GM18519 (cell line): ENCODE measurements at regions not wholly inside any gene's neighbourhood (a gene's known extent, or its start where the extent isn't known, plus 50 kb on each side); places are given as distances from the start of the nearest gene placed in this dataset.

Experiments used
- ATAC-seq: cut with Tn5 transposase; IDR thresholded peaks from one replicate; pipeline ENCODE4 v1.9.1; 2021; ENCODE audit warnings: mild to moderate bottlenecking, moderate library complexity; ENCODE audit not compliant: unreplicated experiment, low FRiP score

- no peak for ATAC-seq
These were observed 677.8 kb downstream of the TSN start for GRCh38 chr2:122433123-122433754.

- no peak for ATAC-seq
These were observed 689.6 kb downstream of the TSN start for GRCh38 chr2:122445003-122445402.

- ATAC-seq: no peak
These were observed 691.3 kb downstream of the TSN start for GRCh38 chr2:122446761-122447160.

DNA sequence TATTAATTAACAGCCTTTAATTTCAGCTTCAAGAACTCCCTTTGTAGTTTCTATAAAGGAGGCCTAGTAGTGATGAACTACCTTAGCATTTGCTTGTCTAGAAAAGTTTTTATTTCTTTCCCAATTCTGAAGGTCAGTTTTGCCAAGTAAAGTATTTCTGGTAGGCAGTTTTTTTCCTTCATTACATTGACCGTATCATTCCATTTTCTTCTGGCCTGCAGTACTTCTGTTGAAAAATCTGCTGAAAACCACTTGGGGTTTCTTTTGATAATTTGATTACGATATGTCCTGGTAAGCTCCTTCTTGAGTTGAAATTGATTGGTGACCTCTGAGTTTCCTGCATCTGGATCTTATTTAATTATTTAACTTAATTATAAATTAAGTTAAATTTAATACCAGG, 691.8 kb downstream of the TSN start:
- no peak for ATAC-seq

DNA sequence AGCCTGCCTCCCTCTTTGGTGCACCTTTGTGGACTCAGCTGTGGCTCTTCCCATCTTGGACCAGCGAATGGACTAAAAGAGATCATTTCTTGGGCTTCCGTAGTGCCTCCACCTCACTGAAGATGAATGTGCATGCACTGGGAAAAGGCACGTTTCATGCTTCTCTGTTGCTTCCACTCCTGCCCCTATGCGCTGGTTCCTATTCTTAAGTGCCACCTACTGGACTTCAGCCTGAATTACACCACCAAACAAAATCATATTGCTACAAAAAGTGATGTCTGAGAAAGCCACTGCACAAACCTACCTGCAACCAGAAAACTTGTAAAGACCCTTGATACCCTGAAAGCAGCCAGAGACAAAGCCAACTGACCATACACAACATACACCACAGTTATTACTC, 695.6 kb downstream of the TSN start:
- ATAC-seq: no peak

- no peak for ATAC-seq
These were observed 696.2 kb downstream of the TSN start for GRCh38 chr2:122451697-122452096.

DNA sequence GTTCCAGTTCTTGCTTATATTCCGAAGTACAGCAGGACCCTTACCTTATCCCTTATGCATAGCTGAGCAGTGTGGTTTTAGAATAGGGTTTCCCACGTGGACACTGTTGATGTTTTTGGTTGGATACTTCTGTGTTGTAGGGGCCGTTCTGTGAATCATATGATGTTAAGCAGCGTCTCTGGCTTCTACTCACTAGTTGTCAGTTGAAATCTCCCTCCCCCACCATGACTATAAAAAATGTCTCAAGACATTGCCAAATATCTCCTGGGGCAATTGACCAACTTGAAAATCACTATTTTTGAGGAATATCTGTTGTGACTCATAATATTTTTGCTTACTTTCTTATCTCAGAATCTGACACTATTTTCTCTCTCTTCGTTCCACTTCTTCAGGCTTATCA, 713.7 kb downstream of the TSN start:
- ATAC-seq: no peak

GRCh38 chr2:122471753-122472152, 716.3 kb downstream of the TSN start:
- no peak for ATAC-seq

GRCh38 chr2:122478117-122478516, 722.7 kb downstream of the TSN start:
- ATAC-seq: no peak

- ATAC-seq: no peak
These were observed 723.3 kb downstream of the TSN start for GRCh38 chr2:122478771-122479170.

DNA sequence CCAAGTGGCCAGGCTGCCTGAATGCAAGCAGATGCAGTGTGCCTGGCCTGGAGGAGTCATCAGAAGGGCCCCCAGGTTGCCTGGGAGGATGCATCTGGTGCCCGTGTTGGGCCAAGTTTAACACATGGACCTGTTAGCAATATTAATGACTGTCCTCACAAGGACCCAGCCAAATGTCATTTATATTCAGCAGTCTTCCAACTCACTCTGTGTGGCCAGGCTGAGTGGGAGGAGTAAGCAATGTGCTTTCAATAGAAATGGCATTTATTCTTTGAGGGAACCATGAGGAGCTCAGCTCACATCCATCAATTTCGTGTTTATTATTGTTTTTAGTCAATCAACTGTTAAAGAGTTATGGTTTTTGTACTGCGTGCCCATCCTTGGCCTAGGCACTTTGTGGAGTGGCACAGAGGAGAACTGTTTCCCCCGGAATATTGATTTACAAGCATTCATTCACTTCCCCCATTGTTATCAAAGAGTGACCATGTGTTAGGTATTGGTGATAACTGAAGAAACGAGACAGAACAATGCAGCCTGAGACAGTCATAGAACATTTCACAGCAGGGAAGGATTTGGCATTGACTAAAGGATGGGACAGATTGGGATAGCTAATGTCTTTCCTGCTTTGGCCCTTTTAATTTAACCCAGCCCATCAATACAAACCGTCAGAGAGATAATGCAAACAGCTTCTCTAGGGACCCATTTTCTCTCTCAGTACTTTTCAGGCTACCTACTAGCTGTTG, 725.2 kb downstream of the TSN start:
- no peak for ATAC-seq

- ATAC-seq: no peak
These were observed 725.8 kb downstream of the TSN start for GRCh38 chr2:122481244-122481622.

DNA sequence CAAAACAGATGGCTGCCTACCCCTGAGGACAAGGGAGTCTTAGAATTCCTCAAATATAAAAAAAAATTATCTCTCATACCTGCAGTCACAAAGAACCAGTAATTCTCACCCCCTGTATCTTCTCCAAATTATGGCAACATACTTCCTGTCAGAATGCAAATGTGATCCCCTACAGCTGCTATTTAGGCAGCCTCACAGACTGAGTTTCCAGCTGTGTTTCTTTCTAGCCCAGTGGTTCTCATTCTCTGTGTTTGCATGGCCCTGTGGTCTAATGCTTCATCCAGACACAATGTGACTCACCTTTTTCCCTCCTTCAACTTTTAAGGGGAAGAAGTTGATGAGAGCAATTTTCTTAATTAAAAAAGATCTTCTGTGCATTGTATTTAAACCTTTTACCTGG, 726.3 kb downstream of the TSN start:
- no peak for ATAC-seq

DNA sequence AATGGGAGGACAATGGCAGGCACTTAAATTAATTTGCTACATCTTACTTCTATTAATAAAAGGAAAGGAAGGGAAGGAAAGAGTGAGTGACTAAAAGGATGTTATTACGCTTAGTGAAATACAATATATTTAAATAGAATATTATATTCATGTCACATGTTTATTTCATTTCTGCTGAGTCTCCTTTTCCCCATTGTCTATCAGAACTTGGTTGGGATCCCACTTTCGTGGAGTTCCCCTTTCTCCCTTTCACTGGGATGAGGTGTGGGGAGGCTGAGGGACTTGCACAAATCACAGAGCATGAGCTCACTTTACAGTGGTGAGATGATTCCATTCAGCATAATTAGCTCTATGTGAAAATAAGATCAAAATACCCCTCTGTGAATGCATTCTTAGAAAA, 730.6 kb downstream of the TSN start:
- no peak for ATAC-seq

DNA sequence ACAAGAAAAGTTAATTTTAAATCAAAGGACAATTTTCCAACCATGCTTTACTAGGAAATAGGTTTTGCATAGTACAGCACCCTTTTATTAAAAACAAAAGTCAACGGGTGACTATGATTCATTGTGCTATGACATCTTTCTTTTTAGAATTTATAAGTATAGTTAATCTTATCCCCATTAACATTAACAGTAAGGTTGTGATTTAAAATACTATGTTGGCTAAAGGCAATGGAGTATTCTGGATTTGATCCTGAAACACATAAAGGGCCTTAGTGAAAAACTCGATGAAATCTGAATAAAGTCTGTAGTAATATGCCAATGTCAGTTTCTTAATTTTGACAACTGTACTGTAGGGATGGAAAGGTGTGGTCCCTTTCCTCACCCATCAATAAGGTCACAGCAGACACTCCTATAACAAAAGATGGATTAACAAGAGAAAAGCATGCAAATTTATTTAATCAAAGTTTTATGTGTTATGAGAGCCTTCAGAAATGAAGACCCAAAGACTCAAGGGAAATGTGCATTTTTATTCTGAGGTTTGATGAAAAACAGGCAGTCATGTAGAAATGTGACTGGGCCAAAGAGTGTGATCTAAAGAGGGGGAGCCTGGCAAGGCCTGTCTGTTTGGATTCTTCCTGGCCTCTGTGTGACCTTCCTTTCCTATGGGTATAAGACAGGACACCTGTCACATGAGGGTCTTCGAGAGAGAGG, 731.4 kb downstream of the TSN start:
- ATAC-seq: no peak

DNA sequence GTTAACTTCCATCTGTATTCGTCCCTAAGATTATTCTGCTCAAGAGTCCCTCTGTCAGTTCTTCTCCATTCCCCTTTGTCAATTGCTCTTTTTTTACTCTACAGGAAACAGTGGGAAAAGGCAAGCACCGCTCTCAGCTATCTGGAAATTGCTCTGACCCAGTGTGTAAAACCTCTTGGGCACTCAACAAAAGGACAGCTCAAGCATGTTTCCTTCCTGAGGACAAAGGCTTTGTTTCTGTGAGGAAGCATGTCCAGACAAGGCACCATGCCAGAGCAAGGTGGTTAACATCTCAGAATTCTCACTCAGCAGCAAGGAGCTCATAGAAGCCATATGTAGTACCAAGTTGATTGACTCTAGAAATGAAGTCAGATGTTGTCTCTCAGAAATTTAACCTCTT, 735.6 kb downstream of the TSN start:
- no peak for ATAC-seq

- ATAC-seq: no peak
These were observed 745.1 kb downstream of the TSN start for GRCh38 chr2:122500316-122501105.

GRCh38 chr2:122506620-122507019, 751.2 kb downstream of the TSN start:
- no peak for ATAC-seq

DNA sequence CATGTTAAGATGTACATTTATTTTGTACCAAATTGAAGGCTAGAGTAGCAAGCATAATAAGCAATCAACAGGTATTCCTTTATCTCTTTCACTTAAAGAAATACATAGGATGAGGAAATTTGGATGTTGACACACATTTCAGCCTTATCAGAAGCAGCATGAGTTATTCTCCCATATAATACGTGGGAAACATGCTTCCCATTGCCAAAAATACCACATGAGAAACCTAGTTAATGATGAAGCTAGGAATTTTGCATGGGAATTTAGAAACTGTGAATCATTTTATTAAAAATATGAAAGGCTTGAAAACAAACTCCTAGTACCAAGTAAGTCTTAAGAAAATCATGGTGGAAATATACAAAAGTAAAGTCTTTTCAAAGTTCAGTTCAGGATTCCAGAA, 751.8 kb downstream of the TSN start:
- no peak for ATAC-seq

DNA sequence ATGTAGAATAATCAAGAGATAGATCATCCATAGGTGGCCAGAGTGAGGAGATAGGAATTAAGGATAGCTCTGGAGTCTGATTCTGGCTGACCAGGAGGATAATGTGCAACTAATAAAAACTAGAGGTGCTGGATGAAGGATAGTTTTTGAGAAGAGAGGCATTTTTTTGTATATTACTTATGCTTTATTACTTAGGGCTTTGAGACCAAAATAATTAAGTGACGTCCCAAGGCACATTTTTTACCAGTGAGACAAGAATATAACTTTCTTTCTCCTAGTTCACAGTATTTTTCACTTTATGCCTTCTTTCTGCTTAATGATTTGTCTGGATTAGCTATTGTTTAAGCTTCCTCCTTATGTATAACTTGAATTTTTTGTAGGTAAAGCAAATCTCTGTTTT, 756.6 kb downstream of the TSN start:
- ATAC-seq: no peak

GRCh38 chr2:122514451-122514996, 759.1 kb downstream of the TSN start:
- ATAC-seq: no peak
